HFF-Myc (cell line): ENCODE measurements at regions not wholly inside any gene's neighbourhood (a gene's known extent, or its start where the extent isn't known, plus 50 kb on each side); places are given as distances from the start of the nearest gene placed in this dataset.
A peak's percentile ranks its signal among the peaks of the same experiment; 100 is the strongest.

Experiments used
- DNase-seq: peaks from one replicate; pipeline ENCODE4 v3.0.0-alpha.2; 2011; ENCODE audit warnings: low read depth; ENCODE audit errors: extremely low read depth
- H3K4me3 ChIP-seq: replicated peaks from 2 replicates; pipeline ENCODE4 v1.5.1; 2011; ENCODE audit warnings: low read depth, mild to moderate bottlenecking, control low read depth, low read length
- CTCF ChIP-seq: IDR thresholded peaks from 2 replicates; pipeline ENCODE4 v1.5.1; 2012; ENCODE audit warnings: mild to moderate bottlenecking, low read depth, low read length, control low read depth; ENCODE audit errors: missing control alignments

- DNase-seq = no peak
- no peak overlapping the region for H3K4me3 ChIP-seq
- TF ChIP-seq CTCF = no peak
These were observed 196.2 kb downstream of the RBM46 start for GRCh38 chr4:154977228-154977627.

- TF ChIP-seq CTCF = peak; percentile 56
- DNase-seq = peak; percentile 6
- H3K4me3 ChIP-seq = no peak overlapping the region
These were observed 201.3 kb downstream of the RBM46 start for GRCh38 chr4:154982187-154983047.

- no peak for TF ChIP-seq CTCF
- no peak for DNase-seq
- no peak overlapping the region for H3K4me3 ChIP-seq
These were observed 202.6 kb downstream of the RBM46 start for GRCh38 chr4:154983714-154984113.

- DNase-seq = no peak
- H3K4me3 ChIP-seq = no peak overlapping the region
- TF ChIP-seq CTCF = no peak
These were observed 203.1 kb downstream of the RBM46 start for GRCh38 chr4:154984148-154984547.

- no peak overlapping the region for H3K4me3 ChIP-seq
- no peak for TF ChIP-seq CTCF
- DNase-seq = no peak
These were observed 203.5 kb downstream of the RBM46 start for GRCh38 chr4:154984616-154985015.

GRCh38 chr4:154985673-154986072 lies 204.6 kb downstream of the RBM46 start:
- TF ChIP-seq CTCF = no peak
- H3K4me3 ChIP-seq = no peak overlapping the region
- no peak for DNase-seq

GRCh38 chr4:154988511-154988910 lies 207.4 kb downstream of the RBM46 start:
- no peak for TF ChIP-seq CTCF
- DNase-seq = no peak
- H3K4me3 ChIP-seq = no peak overlapping the region
